ENCODE measurements at regions not wholly inside any gene's neighbourhood (a gene's known extent, or its start where the extent isn't known, plus 50 kb on each side); places are given as distances from the start of the nearest gene placed in this dataset.

DNA sequence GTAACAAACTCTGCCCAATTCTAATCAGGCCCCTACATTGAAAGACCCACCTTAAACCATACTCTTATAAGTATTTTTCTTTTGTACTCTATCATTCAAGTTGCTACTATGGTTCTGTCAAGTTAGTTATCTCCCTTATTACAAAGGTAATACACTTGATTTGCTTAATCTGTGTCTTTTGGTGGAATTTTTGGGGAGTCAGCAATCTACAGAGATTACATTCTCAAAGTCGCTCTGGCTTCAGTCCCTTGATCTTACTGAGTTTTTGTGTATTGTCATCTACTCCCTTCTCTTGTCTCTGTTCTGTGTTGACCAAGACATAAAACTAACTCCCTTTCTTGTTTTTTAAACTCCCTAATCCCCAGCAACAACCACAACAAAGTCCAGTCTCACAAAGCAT lies 353.1 kb downstream of the LRIG3 start:
- DNase-seq (ENCODE audit: low read depth, low spot score), result no peak

DNA sequence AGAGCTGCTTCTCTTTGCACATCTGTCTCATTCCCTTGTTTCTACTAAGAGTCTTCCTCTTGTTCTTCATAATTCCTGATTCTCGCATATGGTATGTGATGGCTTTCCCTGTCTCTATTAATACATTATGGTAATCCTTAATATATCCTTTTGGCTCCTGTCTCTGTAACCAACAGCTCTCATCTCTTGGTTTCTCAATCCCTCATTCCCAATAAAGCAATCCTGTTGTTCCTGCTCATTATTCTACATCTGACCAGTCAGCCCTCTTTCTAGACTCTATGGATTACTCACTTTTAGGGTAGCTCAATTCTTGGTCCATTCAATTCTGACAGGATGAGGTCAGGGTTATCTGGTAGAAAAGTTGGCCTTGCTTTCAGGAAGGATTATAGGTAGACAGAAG lies 349.9 kb downstream of the LRIG3 start:
- no peak for DNase-seq (ENCODE audit: low read depth, low spot score)

GRCh38 chr12:58575256-58575655 lies 345.0 kb downstream of the LRIG3 start:
- DNase-seq (ENCODE audit: low read depth, low spot score), result no peak

DNA sequence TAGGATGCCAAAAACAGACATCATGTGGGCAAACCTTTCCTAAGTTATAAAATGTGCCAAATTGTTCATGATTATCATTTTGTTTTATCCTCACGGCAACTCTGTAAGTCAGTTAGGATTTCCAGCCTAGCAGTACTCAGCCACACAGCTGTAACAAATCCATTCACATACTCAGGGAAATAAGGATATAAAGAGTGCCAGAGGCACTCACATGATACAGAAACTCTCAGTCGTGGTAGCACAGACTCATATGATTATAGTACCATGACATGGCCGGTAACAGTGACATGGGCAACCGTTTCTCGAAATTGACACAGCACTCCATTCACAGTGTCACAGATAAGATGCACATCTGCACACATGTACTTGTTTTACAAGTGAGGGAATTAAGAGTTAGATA lies 344.2 kb downstream of the LRIG3 start:
- DNase-seq (ENCODE audit: low read depth, low spot score), result no peak

- no peak for DNase-seq (ENCODE audit: low read depth, low spot score)
Measured at GRCh38 chr12:58576916-58577315, 343.4 kb downstream of the LRIG3 start.

GRCh38 chr12:58580095-58580494 lies 340.2 kb downstream of the LRIG3 start:
- DNase-seq (ENCODE audit: low read depth, low spot score), result no peak

GRCh38 chr12:58583529-58583928 lies 336.8 kb downstream of the LRIG3 start:
- no peak for DNase-seq (ENCODE audit: low read depth, low spot score)

GRCh38 chr12:58583940-58584339 lies 336.4 kb downstream of the LRIG3 start:
- no peak for DNase-seq (ENCODE audit: low read depth, low spot score)

DNA sequence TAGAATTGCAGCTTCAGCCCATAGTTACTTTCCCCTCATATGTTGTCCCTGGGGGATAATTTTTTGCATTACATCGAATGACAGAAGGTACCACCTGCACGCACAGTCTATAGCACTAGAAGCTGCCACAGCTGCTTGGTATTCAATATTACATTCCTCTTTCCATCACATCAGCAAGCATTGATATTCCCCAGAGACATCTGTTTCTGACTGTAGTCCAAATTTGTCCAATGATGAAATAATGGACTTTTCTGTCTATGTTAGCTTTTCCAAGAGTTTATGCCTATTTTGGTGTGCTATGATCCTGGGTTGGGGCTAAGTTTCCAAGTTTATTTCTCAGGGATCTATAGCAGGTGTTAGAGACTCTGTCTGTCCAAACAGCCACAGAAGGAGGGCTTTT lies 335.4 kb downstream of the LRIG3 start:
- no peak for DNase-seq (ENCODE audit: low read depth, low spot score)

GRCh38 chr12:58586762-58587161 lies 333.5 kb downstream of the LRIG3 start:
- DNase-seq (ENCODE audit: low read depth, low spot score), result no peak

GRCh38 chr12:58588770-58589169 lies 331.5 kb downstream of the LRIG3 start:
- no peak for DNase-seq (ENCODE audit: low read depth, low spot score)

DNA sequence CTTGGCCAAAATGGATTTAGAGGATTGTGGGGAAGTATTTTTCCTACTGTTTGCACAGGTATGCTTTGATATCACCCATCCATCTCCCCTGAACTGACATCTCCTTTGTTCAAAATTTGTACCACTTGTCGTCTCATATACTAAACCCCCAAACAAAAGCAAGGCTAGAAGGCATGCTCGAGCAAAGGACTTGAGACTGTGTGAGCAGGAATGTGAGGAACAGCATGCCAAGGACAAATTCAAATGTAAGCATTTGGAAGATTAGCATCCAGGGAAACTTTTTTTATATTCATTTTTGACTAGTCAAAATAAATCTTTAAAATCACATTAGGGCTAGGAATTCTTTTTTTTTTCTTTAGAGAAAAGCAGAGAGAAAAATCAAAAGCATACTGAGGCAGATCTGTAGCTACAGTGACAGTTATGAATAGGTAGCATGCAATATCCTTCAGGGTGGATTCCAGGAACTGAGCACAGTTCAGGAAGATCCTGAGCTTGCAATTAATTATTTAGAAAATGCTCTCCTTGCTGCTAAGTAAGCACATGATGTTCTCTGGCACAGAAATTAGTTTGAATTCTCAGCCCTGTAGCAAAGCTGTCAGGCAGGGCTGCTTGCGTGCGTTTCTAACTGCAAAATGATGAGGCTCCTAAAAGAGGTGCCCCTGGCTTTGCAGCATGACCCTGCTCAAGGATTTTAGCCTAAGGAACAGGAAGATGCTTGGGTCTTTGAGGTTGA lies 327.7 kb downstream of the LRIG3 start:
- DNase-seq (ENCODE audit: low read depth, low spot score), result no peak

DNA sequence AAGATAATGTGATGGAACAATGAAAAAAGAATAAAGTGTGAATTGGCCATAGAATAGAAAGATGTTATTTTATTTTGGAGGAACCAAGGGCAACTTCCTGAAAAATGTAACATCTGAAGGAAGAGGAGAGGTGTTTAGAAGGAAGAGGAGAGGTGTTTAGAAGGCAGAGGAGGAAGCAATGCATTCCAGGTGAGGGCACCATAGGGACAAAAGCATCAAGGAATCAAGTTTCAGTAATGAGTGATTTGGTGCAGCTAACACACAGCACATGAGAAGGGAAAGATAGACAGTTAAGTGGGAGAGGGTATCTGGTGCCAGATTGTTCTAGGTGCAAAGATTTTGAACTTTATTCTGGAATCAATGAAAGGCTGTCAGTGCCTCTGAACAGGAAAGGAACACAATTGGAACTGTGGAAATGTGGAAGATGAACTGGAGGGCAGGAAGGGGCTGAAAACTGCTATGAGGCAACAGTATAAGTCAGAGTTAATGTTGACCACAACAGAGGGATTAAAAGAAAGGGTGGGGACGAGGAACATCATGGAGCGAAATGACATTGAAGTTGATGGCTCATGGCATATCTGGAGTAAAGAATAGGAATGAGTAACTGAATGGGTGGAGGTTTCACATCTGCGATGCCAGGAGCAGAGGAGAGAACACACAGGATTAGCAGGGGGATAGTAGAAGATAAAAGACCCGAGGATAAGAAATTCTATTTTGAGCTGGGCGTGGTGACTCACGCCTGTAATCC lies 326.6 kb downstream of the LRIG3 start:
- DNase-seq (ENCODE audit: low read depth, low spot score), result no peak

DNA sequence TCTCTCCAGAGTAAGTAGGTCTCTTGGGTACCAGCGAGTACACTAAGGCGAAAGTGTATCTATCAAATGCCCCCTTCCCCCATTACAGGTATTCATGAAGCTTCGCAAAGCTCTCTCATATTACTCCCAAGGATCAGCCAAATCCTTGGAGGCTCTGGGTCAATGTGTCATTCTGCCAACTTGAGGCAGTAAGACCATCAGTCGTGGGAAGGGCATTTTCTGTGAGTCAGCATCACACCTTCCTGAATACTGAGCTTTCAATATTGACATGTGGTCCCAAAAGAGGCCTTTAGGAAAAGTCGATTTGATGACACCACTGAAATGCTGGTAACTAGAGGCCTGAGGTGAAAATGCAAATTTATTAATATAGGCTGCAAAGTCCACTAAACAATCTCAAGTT lies 323.9 kb downstream of the LRIG3 start:
- DNase-seq (ENCODE audit: low read depth, low spot score), result no peak

- DNase-seq (ENCODE audit: low read depth, low spot score), result no peak
Measured at GRCh38 chr12:58601529-58601928, 318.8 kb downstream of the LRIG3 start.

GRCh38 chr12:58602179-58602578 lies 318.1 kb downstream of the LRIG3 start:
- no peak for DNase-seq (ENCODE audit: low read depth, low spot score)

GRCh38 chr12:58602736-58603135 lies 317.6 kb downstream of the LRIG3 start:
- DNase-seq (ENCODE audit: low read depth, low spot score), result no peak

- DNase-seq (ENCODE audit: low read depth, low spot score), result no peak
Measured at GRCh38 chr12:58607805-58608204, 312.5 kb downstream of the LRIG3 start.

DNA sequence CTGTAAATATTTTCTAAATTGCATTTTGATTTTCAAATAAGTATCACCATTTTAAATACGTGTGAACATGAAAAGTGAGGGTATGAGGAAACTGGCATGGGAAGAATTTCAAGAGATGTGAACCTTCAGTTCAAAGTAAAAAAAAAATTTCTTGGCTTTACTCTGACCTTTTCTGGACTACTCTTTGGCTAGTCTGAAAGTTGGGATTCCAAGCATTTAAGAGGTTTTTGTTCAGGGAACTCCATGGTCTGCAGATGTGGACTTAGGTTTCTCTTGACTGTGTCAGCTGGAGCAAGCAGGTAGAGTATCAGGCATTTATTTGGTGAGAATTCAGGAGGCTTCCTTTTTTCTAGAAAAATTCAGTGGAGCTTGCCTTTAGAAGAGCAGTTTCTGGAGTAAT lies 311.6 kb downstream of the LRIG3 start:
- no peak for DNase-seq (ENCODE audit: low read depth, low spot score)

GRCh38 chr12:58615047-58615446 lies 305.3 kb downstream of the LRIG3 start:
- no peak for DNase-seq (ENCODE audit: low read depth, low spot score)

DNA sequence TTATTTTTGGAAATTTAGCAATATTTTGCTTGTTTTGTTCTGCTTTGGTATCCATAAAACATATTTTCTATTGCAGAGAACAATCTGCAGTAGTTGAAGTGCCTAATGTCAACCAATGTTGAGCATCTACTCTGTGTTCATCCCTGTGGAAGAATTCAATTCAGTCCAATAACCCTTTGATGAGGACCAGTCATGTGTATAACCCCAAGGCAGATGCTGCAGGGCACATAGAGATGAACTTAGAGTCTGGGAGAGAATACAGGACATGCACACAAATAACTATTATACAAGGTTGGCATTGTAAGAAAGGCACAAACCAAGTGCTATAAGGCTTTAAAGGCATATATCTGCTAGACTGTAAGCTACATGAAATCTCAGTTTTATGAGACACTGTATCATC lies 304.7 kb downstream of the LRIG3 start:
- no peak for DNase-seq (ENCODE audit: low read depth, low spot score)

- DNase-seq (ENCODE audit: low read depth, low spot score), result no peak
Measured at GRCh38 chr12:58616618-58617017, 303.7 kb downstream of the LRIG3 start.

GRCh38 chr12:58621126-58621525 lies 299.2 kb downstream of the LRIG3 start:
- no peak for DNase-seq (ENCODE audit: low read depth, low spot score)
